22Rv1 (cell line): ENCODE measurements at regions not wholly inside any gene's neighbourhood (a gene's known extent, or its start where the extent isn't known, plus 50 kb on each side); places are given as distances from the start of the nearest gene placed in this dataset.

Experiments
- H3K27ac ChIP-seq: fragments of 450-650 bp; 2 replicates; pipeline ENCODE4 v1.5.1; 2017
- ZFX ChIP-seq: fragments of 450-650 bp; IDR thresholded peaks from 2 replicates; pipeline ENCODE4 v1.6.1; 2017; ENCODE audit warnings: antibody characterized with exemption, borderline replicate concordance
- TF ChIP-seq, protein P1 (sequence below): fragments of 450-650 bp; IDR thresholded peaks from 2 replicates; pipeline ENCODE4 v1.5.1; 2017; ENCODE audit warnings: mild to moderate bottlenecking

DNA sequence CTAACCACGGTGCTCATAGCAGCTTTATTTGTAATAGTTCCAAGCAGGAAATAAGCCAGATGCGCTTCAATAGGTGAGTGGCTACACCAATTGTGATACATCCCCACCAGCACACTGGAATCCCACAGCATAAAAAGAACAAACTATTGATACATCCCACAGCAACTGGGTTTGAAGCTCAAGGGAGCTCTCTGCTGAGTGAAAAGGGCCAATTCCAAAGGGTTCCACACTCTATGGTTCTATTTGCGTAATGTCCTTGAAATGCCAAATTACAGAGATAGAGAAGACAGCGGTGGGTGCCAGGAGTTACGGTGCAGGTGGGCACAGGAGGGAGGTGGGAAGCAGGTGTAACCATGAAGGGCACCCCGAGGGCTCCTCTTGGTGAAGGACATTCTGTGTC lies 155.3 kb upstream of the PPP1R26 start:
- H3K27ac ChIP-seq: no peak overlapping the region
- TF ChIP-seq, protein P1, sequence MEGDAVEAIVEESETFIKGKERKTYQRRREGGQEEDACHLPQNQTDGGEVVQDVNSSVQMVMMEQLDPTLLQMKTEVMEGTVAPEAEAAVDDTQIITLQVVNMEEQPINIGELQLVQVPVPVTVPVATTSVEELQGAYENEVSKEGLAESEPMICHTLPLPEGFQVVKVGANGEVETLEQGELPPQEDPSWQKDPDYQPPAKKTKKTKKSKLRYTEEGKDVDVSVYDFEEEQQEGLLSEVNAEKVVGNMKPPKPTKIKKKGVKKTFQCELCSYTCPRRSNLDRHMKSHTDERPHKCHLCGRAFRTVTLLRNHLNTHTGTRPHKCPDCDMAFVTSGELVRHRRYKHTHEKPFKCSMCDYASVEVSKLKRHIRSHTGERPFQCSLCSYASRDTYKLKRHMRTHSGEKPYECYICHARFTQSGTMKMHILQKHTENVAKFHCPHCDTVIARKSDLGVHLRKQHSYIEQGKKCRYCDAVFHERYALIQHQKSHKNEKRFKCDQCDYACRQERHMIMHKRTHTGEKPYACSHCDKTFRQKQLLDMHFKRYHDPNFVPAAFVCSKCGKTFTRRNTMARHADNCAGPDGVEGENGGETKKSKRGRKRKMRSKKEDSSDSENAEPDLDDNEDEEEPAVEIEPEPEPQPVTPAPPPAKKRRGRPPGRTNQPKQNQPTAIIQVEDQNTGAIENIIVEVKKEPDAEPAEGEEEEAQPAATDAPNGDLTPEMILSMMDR: no peak
- TF ChIP-seq ZFX: no peak

DNA sequence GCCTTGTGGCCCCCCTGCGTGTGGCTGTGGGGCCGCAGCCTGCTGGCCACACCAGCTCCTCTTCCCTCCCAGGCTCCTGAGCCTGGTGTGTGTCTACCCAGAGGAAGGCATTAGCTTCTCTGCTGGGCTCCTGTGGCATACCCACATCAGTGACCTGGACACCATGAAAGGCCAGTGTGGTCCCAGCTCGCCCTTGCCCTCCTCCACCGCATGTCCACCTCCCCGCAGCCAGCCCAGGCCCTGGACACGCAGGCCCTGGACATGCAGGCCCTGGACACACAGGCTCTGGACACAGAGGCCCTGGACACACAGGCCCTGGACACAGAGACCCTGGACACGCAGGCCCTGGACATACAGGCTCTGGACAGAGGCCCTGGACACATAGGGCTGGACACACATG lies 153.4 kb upstream of the PPP1R26 start:
- TF ChIP-seq, protein P1: no peak
- TF ChIP-seq ZFX: no peak
- no peak overlapping the region for H3K27ac ChIP-seq

DNA sequence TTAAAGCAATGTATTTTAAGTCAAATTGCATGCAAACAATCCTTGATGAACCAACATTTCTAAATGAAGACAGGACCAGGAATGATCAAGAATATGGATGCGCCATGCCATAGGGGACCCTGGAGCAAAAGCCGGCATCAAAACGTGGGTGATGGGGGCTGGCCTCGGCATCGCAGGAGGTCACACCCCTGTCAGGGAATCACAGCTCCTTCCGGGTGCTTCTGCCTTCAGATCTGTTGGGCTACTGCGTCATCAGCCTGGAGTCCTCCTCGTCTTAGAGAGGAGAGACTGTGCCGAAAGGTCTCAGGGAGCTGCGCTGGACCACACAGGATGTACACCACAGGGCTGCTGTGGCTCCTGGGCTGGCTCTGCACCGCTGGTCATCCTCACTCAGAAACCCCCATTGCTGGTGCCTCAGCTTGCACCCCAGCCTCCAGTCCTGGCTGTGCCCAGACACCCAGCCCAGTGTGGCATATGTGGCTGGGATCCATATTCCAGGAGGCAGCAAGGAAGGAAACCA lies 152.9 kb upstream of the PPP1R26 start:
- H3K27ac ChIP-seq: no peak overlapping the region
- TF ChIP-seq, protein P1: no peak
- TF ChIP-seq ZFX: no peak

DNA sequence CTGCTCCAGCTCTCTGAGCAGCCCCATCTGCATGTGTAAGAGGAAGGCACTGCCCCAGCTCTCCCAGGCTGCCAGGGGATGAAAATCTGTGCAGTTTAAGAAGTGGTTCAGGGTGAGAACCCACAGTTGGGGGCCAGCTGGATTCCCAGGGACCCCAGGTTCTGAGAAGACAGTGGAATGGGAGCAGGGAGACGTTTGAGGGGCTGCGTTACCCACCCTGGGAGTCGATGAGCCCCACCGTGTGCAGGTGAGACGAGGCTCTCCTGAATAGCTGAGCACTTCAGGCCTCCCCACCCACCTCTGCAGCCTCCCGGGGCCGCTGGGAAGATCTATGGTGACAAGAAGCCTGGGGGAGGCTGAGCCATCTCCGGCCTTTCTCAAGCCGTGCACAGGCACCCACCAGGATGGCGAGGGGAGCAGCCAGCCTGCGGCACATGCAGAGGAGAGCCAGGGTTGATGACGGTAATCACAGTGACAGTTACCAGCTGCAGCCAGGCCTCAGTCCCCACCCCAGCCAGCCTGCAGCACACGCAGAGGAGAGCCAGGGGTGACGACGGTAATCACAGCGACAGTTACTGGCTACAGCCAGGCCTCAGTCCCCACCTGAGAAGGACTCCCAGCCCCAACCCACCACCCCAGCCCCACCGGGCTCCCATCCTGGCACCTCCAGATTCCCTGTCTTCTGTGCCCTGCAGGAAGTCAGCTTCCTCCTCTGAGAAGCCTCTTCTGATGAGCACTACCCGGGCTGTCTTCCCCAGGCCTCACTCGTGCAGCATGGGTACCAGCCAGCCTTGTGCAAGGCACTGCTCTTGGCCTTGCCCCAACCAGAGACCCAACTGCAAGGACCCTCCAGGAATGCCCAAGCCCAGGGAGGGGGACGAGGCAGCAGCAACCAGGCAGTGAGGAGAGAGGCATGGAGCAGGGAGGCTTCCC lies 150.8 kb upstream of the PPP1R26 start:
- TF ChIP-seq, protein P1: no peak
- no peak for TF ChIP-seq ZFX
- no peak overlapping the region for H3K27ac ChIP-seq

DNA sequence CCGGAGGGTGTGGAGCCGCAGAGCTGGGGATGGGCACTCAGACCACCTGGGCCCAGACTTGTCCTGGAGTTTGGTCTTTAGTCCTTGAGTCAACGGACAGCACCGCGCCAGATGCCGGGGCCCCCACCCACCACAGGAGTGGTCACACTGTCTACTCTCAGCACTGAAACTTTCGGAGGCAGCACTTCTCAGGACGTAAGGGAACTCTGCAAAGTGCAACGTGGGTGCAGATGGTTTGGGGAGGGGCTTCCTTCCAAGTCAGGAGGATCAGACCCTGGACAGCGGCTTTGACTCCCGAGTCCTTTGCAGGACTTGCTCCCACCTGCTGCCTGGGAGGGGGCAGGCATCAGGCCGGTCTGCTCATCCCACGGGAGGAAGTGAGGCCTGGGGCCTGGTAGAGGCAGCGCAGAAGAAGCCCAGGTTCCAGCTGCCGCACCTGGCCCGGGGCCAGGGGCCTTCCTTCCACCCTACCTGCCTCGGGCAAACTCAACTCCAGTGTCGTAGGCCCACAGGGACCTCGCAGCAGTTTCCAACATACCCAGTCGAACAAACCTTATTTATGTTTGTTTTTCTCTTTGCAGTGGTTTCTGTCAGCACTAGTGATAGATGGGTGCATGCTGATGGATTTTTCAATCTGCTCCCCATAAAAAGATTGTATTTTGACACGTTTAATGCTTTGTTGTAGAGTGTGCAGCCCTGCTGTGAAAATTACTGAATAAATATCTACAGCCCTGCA lies 149.8 kb upstream of the PPP1R26 start:
- TF ChIP-seq ZFX: no peak
- TF ChIP-seq, protein P1: no peak
- H3K27ac ChIP-seq: no peak overlapping the region

DNA sequence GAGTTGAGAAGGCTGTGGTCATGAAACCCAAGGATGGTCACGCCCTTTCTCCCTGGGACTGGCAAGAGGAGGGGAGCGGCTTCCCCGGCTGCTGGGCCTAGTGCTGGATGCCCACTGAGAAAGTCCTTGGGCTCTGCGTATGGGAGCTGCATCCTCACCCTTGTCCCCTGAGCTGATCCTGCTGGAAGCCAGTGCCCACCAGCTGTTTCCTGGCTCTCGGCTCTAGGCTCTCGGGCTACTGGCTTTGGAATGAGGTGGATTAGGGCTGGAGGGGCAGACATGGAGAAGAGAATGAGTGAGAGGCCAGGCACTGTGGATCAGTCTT lies 149.3 kb upstream of the PPP1R26 start:
- no peak for TF ChIP-seq ZFX
- TF ChIP-seq, protein P1: no peak
- H3K27ac ChIP-seq: no peak overlapping the region
